SK-N-SH (cell line): ENCODE measurements at regions not wholly inside any gene's neighbourhood (a gene's known extent, or its start where the extent isn't known, plus 50 kb on each side); places are given as distances from the start of the nearest gene placed in this dataset.

Source experiments
- EP300 ChIP-seq, 2 experiments: IDR thresholded peaks; 2 replicates each; pipeline versions ENCODE4 v1.4.0 to v1.6.1; 2012; ENCODE audit warnings: borderline replicate concordance in 1 of 2, low read depth in 1 of 2, low read length in 1 of 2
- EZH2phosphoT487 ChIP-seq: fragments of 200-600 bp; sonication (generic); IDR thresholded peaks from 2 replicates; pipeline ENCODE4 v1.6.1; 2017; ENCODE audit warnings: low read depth, mixed run types, mild to moderate bottlenecking, antibody characterized with exemption, moderate library complexity, borderline replicate concordance
- POLR2AphosphoS5 ChIP-seq: IDR thresholded peaks from 2 replicates; pipeline ENCODE4 v1.6.1; 2012; ENCODE audit warnings: low read depth, low read length
- RAD21 ChIP-seq: IDR thresholded peaks from 2 replicates; pipeline ENCODE4 v1.6.1; 2012; ENCODE audit warnings: mild to moderate bottlenecking, low read length
- TEAD4 ChIP-seq: IDR thresholded peaks from 2 replicates; pipeline ENCODE4 v1.4.0; 2012; ENCODE audit warnings: mild to moderate bottlenecking, borderline replicate concordance; ENCODE audit not compliant: insufficient read depth
- TF ChIP-seq, protein P1 (sequence below): fragments of 200-600 bp; sonication (generic); IDR thresholded peaks from 2 replicates; pipeline ENCODE4 v1.6.1; 2017; ENCODE audit warnings: antibody characterized with exemption, mild to moderate bottlenecking, moderate library complexity
- TF ChIP-seq, protein P2 (sequence below): IDR thresholded peaks from 2 replicates; pipeline ENCODE4; 2012
- TF ChIP-seq, protein P3 (sequence below): IDR thresholded peaks from 2 replicates; pipeline ENCODE4 v1.4.0; 2012; ENCODE audit warnings: low read depth

DNA sequence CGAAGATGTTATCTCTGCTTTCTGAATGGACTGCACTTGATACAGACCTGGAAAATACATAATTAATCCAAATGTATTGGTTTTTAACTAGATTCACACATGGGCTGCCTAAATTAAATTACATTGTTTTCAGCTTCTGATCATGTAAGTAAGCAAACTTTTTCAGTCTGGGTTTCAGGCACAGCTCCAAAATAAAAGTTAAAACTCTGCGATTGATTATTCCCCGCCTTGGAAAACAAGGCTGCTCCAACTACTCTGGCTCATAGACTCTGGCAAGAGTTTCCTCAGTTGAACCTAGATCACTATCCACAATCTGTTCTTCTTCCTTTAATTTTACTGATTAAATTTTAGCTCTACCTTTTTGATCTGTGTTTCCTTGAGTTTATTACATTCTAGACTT is 526.0 kb upstream of the SPRY2 start:
- TF ChIP-seq, protein P1, sequence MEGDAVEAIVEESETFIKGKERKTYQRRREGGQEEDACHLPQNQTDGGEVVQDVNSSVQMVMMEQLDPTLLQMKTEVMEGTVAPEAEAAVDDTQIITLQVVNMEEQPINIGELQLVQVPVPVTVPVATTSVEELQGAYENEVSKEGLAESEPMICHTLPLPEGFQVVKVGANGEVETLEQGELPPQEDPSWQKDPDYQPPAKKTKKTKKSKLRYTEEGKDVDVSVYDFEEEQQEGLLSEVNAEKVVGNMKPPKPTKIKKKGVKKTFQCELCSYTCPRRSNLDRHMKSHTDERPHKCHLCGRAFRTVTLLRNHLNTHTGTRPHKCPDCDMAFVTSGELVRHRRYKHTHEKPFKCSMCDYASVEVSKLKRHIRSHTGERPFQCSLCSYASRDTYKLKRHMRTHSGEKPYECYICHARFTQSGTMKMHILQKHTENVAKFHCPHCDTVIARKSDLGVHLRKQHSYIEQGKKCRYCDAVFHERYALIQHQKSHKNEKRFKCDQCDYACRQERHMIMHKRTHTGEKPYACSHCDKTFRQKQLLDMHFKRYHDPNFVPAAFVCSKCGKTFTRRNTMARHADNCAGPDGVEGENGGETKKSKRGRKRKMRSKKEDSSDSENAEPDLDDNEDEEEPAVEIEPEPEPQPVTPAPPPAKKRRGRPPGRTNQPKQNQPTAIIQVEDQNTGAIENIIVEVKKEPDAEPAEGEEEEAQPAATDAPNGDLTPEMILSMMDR, result no peak
- TF ChIP-seq, protein P2, sequence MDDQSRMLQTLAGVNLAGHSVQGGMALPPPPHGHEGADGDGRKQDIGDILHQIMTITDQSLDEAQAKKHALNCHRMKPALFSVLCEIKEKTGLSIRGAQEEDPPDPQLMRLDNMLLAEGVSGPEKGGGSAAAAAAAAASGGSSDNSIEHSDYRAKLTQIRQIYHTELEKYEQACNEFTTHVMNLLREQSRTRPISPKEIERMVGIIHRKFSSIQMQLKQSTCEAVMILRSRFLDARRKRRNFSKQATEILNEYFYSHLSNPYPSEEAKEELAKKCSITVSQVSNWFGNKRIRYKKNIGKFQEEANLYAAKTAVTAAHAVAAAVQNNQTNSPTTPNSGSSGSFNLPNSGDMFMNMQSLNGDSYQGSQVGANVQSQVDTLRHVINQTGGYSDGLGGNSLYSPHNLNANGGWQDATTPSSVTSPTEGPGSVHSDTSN, result no peak
- TF ChIP-seq POLR2AphosphoS5 (no peak), RAD21 (no peak), EP300 (IDR thresholded peaks at IDR 0.05; ENCODE audit: borderline replicate concordance in 1 of 2, low read depth in 1 of 2, low read length in 1 of 2) (no peak), TEAD4 (no peak), EZH2phosphoT487 (no peak)
- TF ChIP-seq, protein P3, sequence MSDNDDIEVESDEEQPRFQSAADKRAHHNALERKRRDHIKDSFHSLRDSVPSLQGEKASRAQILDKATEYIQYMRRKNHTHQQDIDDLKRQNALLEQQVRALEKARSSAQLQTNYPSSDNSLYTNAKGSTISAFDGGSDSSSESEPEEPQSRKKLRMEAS, result no peak
